ENCODE measurements at regions not wholly inside any gene's neighbourhood (a gene's known extent, or its start where the extent isn't known, plus 50 kb on each side); places are given as distances from the start of the nearest gene placed in this dataset.

DNA sequence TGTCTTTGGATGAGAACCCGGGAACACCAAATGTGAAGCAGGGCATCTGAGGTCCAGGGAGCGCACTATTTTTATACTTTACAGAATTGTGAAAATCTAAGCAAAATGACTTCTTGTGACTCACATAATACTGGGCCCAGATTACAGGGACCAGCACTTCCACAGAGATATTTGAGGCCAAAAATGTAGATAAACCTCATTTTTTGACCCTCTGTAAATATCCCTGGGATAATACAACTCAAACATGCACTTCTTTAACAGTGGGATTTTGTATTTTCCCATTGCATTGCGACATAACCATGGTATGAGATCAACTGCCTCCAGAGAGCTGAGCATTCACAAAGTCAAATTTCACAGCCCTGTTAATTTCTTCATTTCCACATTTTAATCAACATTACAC lies 289.4 kb upstream of the ADGRL4 start:
- H3K9ac ChIP-seq (ENCODE audit: low read length), result no peak overlapping the region
- no peaks in the 10 kb centered on the region for H3K4me1 ChIP-seq (ENCODE audit: low read length)
- H4K20me1 ChIP-seq (ENCODE audit: insufficient read depth, low read length), result no peaks in the 10 kb centered on the region
- DNase-seq, result no peak
- H3K4me3 ChIP-seq (ENCODE audit: low read length), result no peak overlapping the region
- H3K79me2 ChIP-seq (ENCODE audit: low read length), result no peaks in the 10 kb centered on the region
- no peak overlapping the region for H2AFZ ChIP-seq (ENCODE audit: low read length)
- H3K27me3 ChIP-seq (replicated peaks; ENCODE audit: insufficient read depth, low read length), result no peaks in the 10 kb centered on the region
- no peaks in the 10 kb centered on the region for H3K9me2 ChIP-seq (replicated peaks; ENCODE audit: insufficient read depth, low read length)
- no peaks in the 10 kb centered on the region for H3F3A ChIP-seq (ENCODE audit: insufficient read depth, low read length)
- TF ChIP-seq, protein P1, sequence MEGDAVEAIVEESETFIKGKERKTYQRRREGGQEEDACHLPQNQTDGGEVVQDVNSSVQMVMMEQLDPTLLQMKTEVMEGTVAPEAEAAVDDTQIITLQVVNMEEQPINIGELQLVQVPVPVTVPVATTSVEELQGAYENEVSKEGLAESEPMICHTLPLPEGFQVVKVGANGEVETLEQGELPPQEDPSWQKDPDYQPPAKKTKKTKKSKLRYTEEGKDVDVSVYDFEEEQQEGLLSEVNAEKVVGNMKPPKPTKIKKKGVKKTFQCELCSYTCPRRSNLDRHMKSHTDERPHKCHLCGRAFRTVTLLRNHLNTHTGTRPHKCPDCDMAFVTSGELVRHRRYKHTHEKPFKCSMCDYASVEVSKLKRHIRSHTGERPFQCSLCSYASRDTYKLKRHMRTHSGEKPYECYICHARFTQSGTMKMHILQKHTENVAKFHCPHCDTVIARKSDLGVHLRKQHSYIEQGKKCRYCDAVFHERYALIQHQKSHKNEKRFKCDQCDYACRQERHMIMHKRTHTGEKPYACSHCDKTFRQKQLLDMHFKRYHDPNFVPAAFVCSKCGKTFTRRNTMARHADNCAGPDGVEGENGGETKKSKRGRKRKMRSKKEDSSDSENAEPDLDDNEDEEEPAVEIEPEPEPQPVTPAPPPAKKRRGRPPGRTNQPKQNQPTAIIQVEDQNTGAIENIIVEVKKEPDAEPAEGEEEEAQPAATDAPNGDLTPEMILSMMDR (IDR thresholded peaks at IDR 0.05; ENCODE audit: low read length), result no peak
- TF ChIP-seq EZH2 (optimal IDR thresholded peaks at IDR 0.05; ENCODE audit: low read depth, low read length), result no peak
- no peak for TF ChIP-seq EZH2phosphoT487 (IDR thresholded peaks at IDR 0.05; ENCODE audit: low read length)
- no peaks in the 10 kb centered on the region for H3K9me3 ChIP-seq (replicated peaks; ENCODE audit: insufficient read depth, low read length)
- no peak overlapping the region for H3K4me2 ChIP-seq (ENCODE audit: low read depth, low read length)
- H3K27ac ChIP-seq (ENCODE audit: low read length), result no peak overlapping the region
- H3K36me3 ChIP-seq (replicated peaks; ENCODE audit: insufficient read depth, low read length), result no peaks in the 10 kb centered on the region

DNA sequence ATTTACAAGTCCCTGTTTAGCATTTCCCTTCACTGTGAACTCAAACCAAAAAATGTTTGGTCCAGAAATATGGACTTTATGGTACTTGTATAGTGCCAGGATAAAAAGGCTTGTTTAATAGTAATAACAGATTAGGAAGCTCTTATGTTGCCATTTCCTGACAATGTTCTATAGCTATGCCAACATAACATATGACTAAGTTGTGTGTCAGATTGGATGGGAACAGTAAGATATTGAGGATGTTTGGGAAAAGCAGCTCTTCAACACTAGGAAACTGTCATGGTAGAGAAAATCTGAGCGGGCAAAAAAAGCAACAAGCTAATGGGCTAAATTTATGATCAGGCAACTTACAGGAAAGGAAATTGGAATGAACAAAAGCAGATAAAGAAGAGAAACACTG lies 287.1 kb upstream of the ADGRL4 start:
- Histone ChIP-seq H3K9me2 (replicated peaks; ENCODE audit: insufficient read depth, low read length) (no peaks in the 10 kb centered on the region), H3K27ac (ENCODE audit: low read length) (no peak overlapping the region), H3K4me2 (ENCODE audit: low read depth, low read length) (no peak overlapping the region), H3K79me2 (ENCODE audit: low read length) (no peaks in the 10 kb centered on the region), H3K4me1 (ENCODE audit: low read length) (no peaks in the 10 kb centered on the region), H3K27me3 (replicated peaks; ENCODE audit: insufficient read depth, low read length) (no peaks in the 10 kb centered on the region), H4K20me1 (ENCODE audit: insufficient read depth, low read length) (no peaks in the 10 kb centered on the region), H3K36me3 (replicated peaks; ENCODE audit: insufficient read depth, low read length) (no peaks in the 10 kb centered on the region), H3K4me3 (ENCODE audit: low read length) (no peak overlapping the region), H2AFZ (ENCODE audit: low read length) (no peak overlapping the region), H3K9ac (ENCODE audit: low read length) (no peak overlapping the region), H3K9me3 (replicated peaks; ENCODE audit: insufficient read depth, low read length) (no peaks in the 10 kb centered on the region), H3F3A (ENCODE audit: insufficient read depth, low read length) (no peaks in the 10 kb centered on the region)
- TF ChIP-seq EZH2phosphoT487 (IDR thresholded peaks at IDR 0.05; ENCODE audit: low read length) (no peak), EZH2 (optimal IDR thresholded peaks at IDR 0.05; ENCODE audit: low read depth, low read length) (no peak)
- no peak for DNase-seq

DNA sequence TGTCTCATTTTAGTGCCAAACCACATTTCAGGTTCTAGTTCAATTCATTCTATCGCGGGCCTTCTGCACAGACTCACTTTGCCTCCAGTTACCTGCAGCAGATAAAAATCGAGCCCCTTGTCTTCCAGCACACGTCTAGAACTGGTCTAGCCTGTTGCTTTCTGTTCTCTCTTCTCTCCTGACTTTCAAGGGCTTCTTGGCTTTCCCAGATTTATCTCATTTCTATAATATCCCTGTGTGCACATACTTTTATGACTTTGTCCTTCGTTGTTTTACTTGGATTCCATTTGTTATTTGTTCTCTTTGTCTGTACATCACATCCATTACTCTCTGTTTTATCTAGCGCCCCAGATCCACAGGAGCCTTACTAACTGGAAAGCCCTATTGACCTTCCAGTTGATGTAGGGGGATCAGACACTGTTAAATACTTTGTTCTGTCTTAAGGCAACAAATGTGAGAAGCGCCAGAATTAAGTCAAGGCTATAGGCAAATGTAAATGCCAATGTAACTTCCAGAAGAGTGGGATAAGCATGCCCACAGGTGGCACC lies 284.5 kb upstream of the ADGRL4 start:
- Histone ChIP-seq H2AFZ (ENCODE audit: low read length) (no peak overlapping the region), H3K9ac (ENCODE audit: low read length) (no peak overlapping the region), H3K9me2 (replicated peaks; ENCODE audit: insufficient read depth, low read length) (no peaks in the 10 kb centered on the region), H3K27ac (ENCODE audit: low read length) (no peak overlapping the region), H3K79me2 (ENCODE audit: low read length) (no peaks in the 10 kb centered on the region), H3K36me3 (replicated peaks; ENCODE audit: insufficient read depth, low read length) (no peaks in the 10 kb centered on the region), H3K4me1 (ENCODE audit: low read length) (no peaks in the 10 kb centered on the region), H3K4me3 (ENCODE audit: low read length) (no peak overlapping the region), H3F3A (ENCODE audit: insufficient read depth, low read length) (no peaks in the 10 kb centered on the region), H3K9me3 (replicated peaks; ENCODE audit: insufficient read depth, low read length) (no peaks in the 10 kb centered on the region), H3K4me2 (ENCODE audit: low read depth, low read length) (no peak overlapping the region), H3K27me3 (replicated peaks; ENCODE audit: insufficient read depth, low read length) (no peaks in the 10 kb centered on the region), H4K20me1 (ENCODE audit: insufficient read depth, low read length) (no peaks in the 10 kb centered on the region)
- DNase-seq, result no peak
- TF ChIP-seq EZH2phosphoT487 (IDR thresholded peaks at IDR 0.05; ENCODE audit: low read length) (no peak), EZH2 (optimal IDR thresholded peaks at IDR 0.05; ENCODE audit: low read depth, low read length) (no peak)
- TF ChIP-seq, protein P1 (IDR thresholded peaks at IDR 0.05; ENCODE audit: low read length), result no peak

DNA sequence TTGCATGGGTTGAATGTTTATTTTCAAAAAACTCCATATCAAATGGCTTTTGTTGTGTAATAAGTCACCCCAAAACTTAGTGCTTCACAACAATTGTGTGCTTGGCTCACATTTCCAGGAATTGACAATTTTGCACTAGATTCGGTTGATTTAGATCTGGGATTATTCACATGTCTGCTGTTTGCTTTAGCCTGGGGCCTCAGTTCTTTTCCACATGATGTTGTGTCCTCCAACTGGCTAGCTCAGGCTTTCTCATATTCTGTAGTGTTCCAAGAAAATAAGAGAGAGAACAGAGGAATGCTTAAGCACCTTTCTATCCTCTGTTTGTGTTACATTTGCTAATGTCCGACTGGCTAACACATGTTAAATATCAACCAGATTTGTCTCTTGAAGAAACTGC lies 281.5 kb upstream of the ADGRL4 start:
- Histone ChIP-seq H3K27ac (ENCODE audit: low read length) (no peak overlapping the region), H3K4me3 (ENCODE audit: low read length) (no peak overlapping the region), H3K9me2 (replicated peaks; ENCODE audit: insufficient read depth, low read length) (no peaks in the 10 kb centered on the region), H3K36me3 (replicated peaks; ENCODE audit: insufficient read depth, low read length) (no peaks in the 10 kb centered on the region), H3K9me3 (replicated peaks; ENCODE audit: insufficient read depth, low read length) (no peaks in the 10 kb centered on the region), H3K4me2 (ENCODE audit: low read depth, low read length) (no peak overlapping the region), H2AFZ (ENCODE audit: low read length) (no peak overlapping the region), H3F3A (ENCODE audit: insufficient read depth, low read length) (no peaks in the 10 kb centered on the region), H3K4me1 (ENCODE audit: low read length) (no peaks in the 10 kb centered on the region), H4K20me1 (ENCODE audit: insufficient read depth, low read length) (no peaks in the 10 kb centered on the region), H3K9ac (ENCODE audit: low read length) (no peak overlapping the region), H3K27me3 (replicated peaks; ENCODE audit: insufficient read depth, low read length) (no peaks in the 10 kb centered on the region), H3K79me2 (ENCODE audit: low read length) (no peaks in the 10 kb centered on the region)
- TF ChIP-seq, protein P1 (IDR thresholded peaks at IDR 0.05; ENCODE audit: low read length), result no peak
- TF ChIP-seq EZH2 (optimal IDR thresholded peaks at IDR 0.05; ENCODE audit: low read depth, low read length) (no peak), EZH2phosphoT487 (IDR thresholded peaks at IDR 0.05; ENCODE audit: low read length) (no peak)
- no peak for DNase-seq

All from MM.1S (cell line).